PC-3 (cell line): ENCODE measurements at regions not wholly inside any gene's neighbourhood (a gene's known extent, or its start where the extent isn't known, plus 50 kb on each side); places are given as distances from the start of the nearest gene placed in this dataset.

ENCODE experiments used
- ATAC-seq: fragments of 200-7000 bp; cut with Tn5 transposase; 2 replicates; pipeline ENCODE4 v1.9.1; 2020; ENCODE audit warnings: mild to moderate bottlenecking, moderate library complexity
- BruUV-seq: library from RNA; stranded (reverse); fragments of 400-500 nt; replicated peaks from 2 replicates; lab custom pipeline; 2021; lab: Mats Ljungman, UMichigan
- CTCF ChIA-PET: fragments of 300-600 bp; sonication (Branson Sonifier 250); formaldehyde crosslinking; loops from one replicate; lab custom pipeline; 2022; ENCODE audit warnings: antibody characterized with exemption; lab: Charles Lee
- POLR2A ChIA-PET: fragments of 300-600 bp; sonication (Branson Sonifier 250); formaldehyde crosslinking; loops from one replicate; lab custom pipeline; 2022; ENCODE audit warnings: antibody characterized with exemption; ENCODE audit not compliant: unreplicated experiment; lab: Charles Lee
- DNase-seq: peaks from one replicate; pipeline ENCODE4 v3.0.0-alpha.2; 2015
- H2AFZ ChIP-seq: fragments of 300-600 bp; sonication (generic); 2 replicates; pipeline ENCODE4 v1.6.0; 2016; ENCODE audit warnings: antibody characterized with exemption, low read length
- H3F3A ChIP-seq: fragments of 300-600 bp; sonication (generic); one replicate; pipeline ENCODE4 v1.6.0; 2017; ENCODE audit warnings: antibody characterized with exemption, low read length, control low read depth, mild to moderate bottlenecking; ENCODE audit not compliant: unreplicated experiment
- H3K27ac ChIP-seq: fragments of 300-600 bp; sonication (generic); 2 replicates; pipeline ENCODE4 v1.5.1; 2016; ENCODE audit warnings: mild to moderate bottlenecking, low read length
- H3K27me3 ChIP-seq: fragments of 300-600 bp; sonication (generic); 2 replicates; pipeline ENCODE4 v1.6.1; 2016; ENCODE audit warnings: low read length, mixed read lengths
- H3K36me3 ChIP-seq: fragments of 300-600 bp; sonication (generic); 2 replicates; pipeline ENCODE4 v1.6.1; 2016; ENCODE audit warnings: low read depth, mixed run types, low read length, mixed read lengths
- H3K4me1 ChIP-seq: fragments of 300-600 bp; sonication (generic); 2 replicates; pipeline ENCODE4 v1.5.1; 2016; ENCODE audit warnings: low read length; ENCODE audit not compliant: insufficient read depth
- H3K4me2 ChIP-seq: fragments of 300-600 bp; sonication (generic); 2 replicates; pipeline ENCODE4 v1.6.0; 2016; ENCODE audit warnings: low read length
- H3K4me3 ChIP-seq: fragments of 300-600 bp; sonication (generic); 2 replicates; pipeline ENCODE4 v1.5.1; 2016; ENCODE audit warnings: mild to moderate bottlenecking, low read length, mixed read lengths
- H3K79me2 ChIP-seq: fragments of 300-600 bp; sonication (generic); 2 replicates; pipeline ENCODE4 v1.6.1; 2017; ENCODE audit warnings: low read length, mixed read lengths
- H3K9ac ChIP-seq: fragments of 300-600 bp; sonication (generic); 2 replicates; pipeline ENCODE4 v1.6.0; 2016; ENCODE audit warnings: mild to moderate bottlenecking, low read length
- H3K9me2 ChIP-seq: fragments of 300-600 bp; sonication (generic); replicated peaks from 2 replicates; pipeline ENCODE4 v1.6.1; 2016; ENCODE audit warnings: mixed run types, low read length, mixed read lengths
- H3K9me3 ChIP-seq: fragments of 300-600 bp; sonication (generic); 2 replicates; pipeline ENCODE4 v1.6.1; 2016; ENCODE audit warnings: low read length, mixed read lengths
- H4K20me1 ChIP-seq: fragments of 300-600 bp; sonication (generic); 2 replicates; pipeline ENCODE4 v1.6.1; 2016; ENCODE audit warnings: low read length, mixed read lengths
- EZH2 ChIP-seq: fragments of 300-600 bp; sonication (generic); IDR thresholded peaks from one replicate; pipeline ENCODE4 v1.6.1; 2017; ENCODE audit warnings: antibody characterized with exemption, mild to moderate bottlenecking, low read length; ENCODE audit not compliant: unreplicated experiment
- EZH2phosphoT487 ChIP-seq: fragments of 300-600 bp; sonication (generic); IDR thresholded peaks from 2 replicates; pipeline ENCODE4 v1.6.1; 2018; ENCODE audit warnings: mild to moderate bottlenecking, antibody characterized with exemption, low read length, borderline replicate concordance
- intact Hi-C: fragments of 100-400 bp; cut with micrococcal nuclease; formaldehyde crosslinking; loops from 2 replicates; pipeline ENCODE4 v1.9.0; 2023
- TF ChIP-seq, protein P1 (sequence below): fragments of 300-600 bp; sonication (generic); conservative IDR thresholded peaks from 2 replicates; pipeline ENCODE4 v1.5.1; 2017; ENCODE audit warnings: antibody characterized with exemption, low read depth, mild to moderate bottlenecking, low read length

DNA sequence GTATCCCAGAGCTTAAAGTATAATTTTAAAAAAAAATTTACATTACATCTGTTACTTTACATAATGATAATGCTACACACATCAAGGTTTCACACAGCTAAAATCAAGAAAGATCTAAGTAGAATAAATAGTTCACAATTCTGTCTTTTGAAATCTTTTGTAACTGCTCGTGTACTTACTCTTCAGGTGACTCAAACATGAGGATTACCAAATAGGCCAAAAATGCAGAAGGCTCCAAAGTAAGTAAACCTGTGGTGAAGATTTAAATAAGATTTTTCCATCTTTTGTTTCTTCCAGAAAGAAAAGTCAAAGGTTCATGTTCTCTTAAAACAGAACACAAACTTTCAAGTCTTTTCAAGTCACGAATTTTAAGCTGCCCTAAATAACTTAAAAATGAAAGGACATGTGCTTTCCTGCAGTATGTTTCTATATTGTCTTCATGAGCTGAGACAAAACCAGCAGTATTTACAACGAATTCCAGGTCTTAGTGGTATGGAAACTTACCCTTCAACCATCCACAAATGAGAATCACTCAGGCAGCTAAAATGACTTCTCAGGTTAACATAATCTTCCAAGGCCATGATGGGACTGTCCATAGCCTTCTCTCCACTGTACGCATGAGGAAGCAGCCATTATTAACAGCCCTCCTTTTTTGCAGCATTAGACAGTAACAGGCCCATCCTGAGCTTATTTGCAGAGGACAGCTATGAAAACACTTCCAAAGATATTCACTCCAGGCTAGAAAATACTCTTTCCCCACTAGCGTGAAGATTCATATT, 172.8 kb upstream of the EDNRA start:
- TF ChIP-seq EZH2: no peak
- TF ChIP-seq, protein P1, sequence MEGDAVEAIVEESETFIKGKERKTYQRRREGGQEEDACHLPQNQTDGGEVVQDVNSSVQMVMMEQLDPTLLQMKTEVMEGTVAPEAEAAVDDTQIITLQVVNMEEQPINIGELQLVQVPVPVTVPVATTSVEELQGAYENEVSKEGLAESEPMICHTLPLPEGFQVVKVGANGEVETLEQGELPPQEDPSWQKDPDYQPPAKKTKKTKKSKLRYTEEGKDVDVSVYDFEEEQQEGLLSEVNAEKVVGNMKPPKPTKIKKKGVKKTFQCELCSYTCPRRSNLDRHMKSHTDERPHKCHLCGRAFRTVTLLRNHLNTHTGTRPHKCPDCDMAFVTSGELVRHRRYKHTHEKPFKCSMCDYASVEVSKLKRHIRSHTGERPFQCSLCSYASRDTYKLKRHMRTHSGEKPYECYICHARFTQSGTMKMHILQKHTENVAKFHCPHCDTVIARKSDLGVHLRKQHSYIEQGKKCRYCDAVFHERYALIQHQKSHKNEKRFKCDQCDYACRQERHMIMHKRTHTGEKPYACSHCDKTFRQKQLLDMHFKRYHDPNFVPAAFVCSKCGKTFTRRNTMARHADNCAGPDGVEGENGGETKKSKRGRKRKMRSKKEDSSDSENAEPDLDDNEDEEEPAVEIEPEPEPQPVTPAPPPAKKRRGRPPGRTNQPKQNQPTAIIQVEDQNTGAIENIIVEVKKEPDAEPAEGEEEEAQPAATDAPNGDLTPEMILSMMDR: no peak
- no peak for TF ChIP-seq EZH2phosphoT487
- no peaks in the 10 kb centered on the region for H3F3A ChIP-seq
- H3K27ac ChIP-seq: no peak overlapping the region
- H3K4me3 ChIP-seq: no peak overlapping the region
- H3K9me3 ChIP-seq: no peaks in the 10 kb centered on the region
- no peaks in the 10 kb centered on the region for H3K79me2 ChIP-seq
- no peak overlapping the region for H3K9ac ChIP-seq
- peaks cover 20% of the 10 kb centered on the region; the same call in 1 of the 2 replicates for H3K4me1 ChIP-seq
- POLR2A ChIA-PET: no interaction called here
- H3K27me3 ChIP-seq: no peaks in the 10 kb centered on the region
- H3K4me2 ChIP-seq: no peak overlapping the region
- no peaks in the 10 kb centered on the region for H3K9me2 ChIP-seq
- BruUV-seq: no TSS peak
- H4K20me1 ChIP-seq: no peaks in the 10 kb centered on the region
- H2AFZ ChIP-seq: no peak overlapping the region
- intact Hi-C loops: no loop called here
- ATAC-seq (no peak), DNase-seq (no peak)
- CTCF ChIA-PET: no interaction called here
- no peaks in the 10 kb centered on the region for H3K36me3 ChIP-seq

DNA sequence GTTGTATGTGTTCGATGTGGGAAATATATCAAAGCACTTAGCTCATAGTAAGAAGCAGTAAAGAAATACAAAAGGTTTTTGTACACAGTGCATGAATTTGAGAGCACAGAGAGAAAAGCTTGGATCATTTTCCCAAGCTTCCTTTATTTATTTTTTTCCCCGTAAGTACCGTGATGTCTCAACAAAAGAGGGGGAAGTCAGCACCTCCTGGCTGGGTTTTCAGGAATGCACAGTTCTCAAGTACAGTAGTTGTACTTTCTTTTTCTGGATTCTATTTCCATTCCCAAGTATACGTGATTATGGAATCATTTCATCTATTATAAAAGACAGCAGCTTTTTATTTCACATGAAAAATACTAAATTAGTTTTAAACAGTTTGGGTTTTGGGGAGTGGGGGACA, 171.5 kb upstream of the EDNRA start:
- DNase-seq (no peak), ATAC-seq (no peak)
- intact Hi-C loops: no loop called here
- Histone ChIP-seq H2AFZ (no peak overlapping the region), H3F3A (no peaks in the 10 kb centered on the region), H3K4me3 (no peak overlapping the region), H3K4me2 (no peak overlapping the region), H3K79me2 (no peaks in the 10 kb centered on the region), H3K9ac (no peak overlapping the region), H4K20me1 (no peaks in the 10 kb centered on the region), H3K9me3 (no peaks in the 10 kb centered on the region), H3K27ac (no peak overlapping the region), H3K4me1 (peaks cover 8% of the 10 kb centered on the region; the same call in 1 of the 2 replicates), H3K27me3 (no peaks in the 10 kb centered on the region), H3K9me2 (no peaks in the 10 kb centered on the region), H3K36me3 (no peaks in the 10 kb centered on the region)
- POLR2A ChIA-PET: no interaction called here
- CTCF ChIA-PET: no interaction called here
- no peak for TF ChIP-seq EZH2phosphoT487
- TF ChIP-seq, protein P1: no peak
- no TSS peak for BruUV-seq

DNA sequence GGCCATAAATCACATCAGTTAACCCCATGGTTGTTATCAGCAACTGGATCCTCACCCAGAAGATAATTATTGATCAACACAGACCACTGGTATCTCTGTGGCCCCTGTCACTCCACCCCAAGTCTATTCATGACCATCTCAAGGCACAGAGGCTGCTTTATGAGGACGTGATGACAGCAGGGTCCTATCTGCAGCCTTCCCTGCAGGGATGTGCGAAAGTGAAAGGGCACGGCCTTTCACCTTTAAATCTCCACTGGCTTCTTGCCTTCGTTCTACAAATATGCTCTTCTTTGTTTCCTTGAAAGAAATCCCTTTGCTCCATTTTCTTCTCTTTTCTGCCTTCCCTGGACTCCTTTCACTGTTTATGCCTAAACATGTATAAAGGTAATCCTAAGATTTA, 170.6 kb upstream of the EDNRA start:
- DNase-seq (no peak), ATAC-seq (no peak)
- Histone ChIP-seq H3K36me3 (no peaks in the 10 kb centered on the region), H2AFZ (no peak overlapping the region), H3K4me1 (peaks cover 5% of the 10 kb centered on the region; the same call in 1 of the 2 replicates), H3K27me3 (no peaks in the 10 kb centered on the region), H3K27ac (no peak overlapping the region), H3K79me2 (no peaks in the 10 kb centered on the region), H4K20me1 (no peaks in the 10 kb centered on the region), H3K4me2 (no peak overlapping the region), H3K9ac (no peak overlapping the region), H3K4me3 (no peak overlapping the region), H3K9me2 (no peaks in the 10 kb centered on the region), H3K9me3 (no peaks in the 10 kb centered on the region), H3F3A (no peaks in the 10 kb centered on the region)
- TF ChIP-seq EZH2phosphoT487: no peak
- TF ChIP-seq, protein P1: no peak
- TF ChIP-seq EZH2: no peak
- BruUV-seq: no TSS peak
- intact Hi-C loops: no loop called here
- ChIA-PET POLR2A (no interaction called here), CTCF (no interaction called here)
